DMS114 treated with DMSO at 0.1 percent for 48 hours (cell line): ENCODE measurements at regions not wholly inside any gene's neighbourhood (a gene's known extent, or its start where the extent isn't known, plus 50 kb on each side); places are given as distances from the start of the nearest gene placed in this dataset.
"Not testable (repeated sequence)": the region's sequence is repeated elsewhere in the genome, so short reads cannot be mapped to it uniquely, and the experiment has no call there.

Experiments
- DNase-seq: peaks from one replicate; lab custom pipeline; 2025; ENCODE audit not compliant: unreplicated experiment; lab: John Stamatoyannopoulos, UW

DNA sequence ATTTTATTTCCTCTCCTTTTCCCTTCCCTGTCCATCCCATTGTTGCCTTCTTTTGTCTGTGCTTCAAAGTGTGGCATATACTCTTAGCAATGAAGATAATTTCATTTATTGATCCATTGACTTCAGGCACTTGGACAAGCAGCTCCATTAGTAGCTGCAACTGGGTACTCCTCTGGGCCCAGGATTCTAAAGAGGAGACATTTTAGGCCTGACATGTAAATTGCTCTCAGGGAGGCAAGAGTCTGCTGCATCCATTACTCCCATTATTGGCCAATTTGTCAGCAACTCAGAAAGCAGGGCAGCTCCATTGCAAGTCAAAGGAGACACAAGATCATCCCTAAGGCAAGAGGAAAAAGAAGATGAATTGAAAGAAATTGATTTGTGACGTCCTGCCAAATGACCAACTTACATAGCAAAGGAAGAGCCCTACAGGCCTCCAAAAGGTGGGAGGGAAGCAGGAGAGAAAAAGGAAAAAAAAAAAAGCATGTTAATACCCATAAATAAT is 1094.1 kb upstream of the FLRT2 start:
- no peak for DNase-seq

DNA sequence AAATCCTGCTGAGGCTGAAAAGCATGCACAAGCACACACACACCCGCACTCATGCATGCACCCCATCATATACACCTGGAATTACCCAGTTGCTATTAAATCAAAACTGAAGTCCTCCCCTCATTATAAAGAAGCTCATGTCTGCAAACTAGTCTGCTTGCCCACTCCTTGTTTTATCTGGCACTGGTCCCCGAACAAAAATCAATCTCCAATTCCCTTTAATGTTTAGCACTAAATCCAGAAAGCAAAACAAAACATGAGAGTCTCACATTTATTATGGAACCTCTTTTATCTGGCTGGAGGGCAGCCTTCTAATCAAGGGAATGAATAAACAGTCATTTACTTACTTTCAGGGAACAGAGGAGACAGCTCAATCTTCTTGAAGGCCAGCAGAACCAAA is 1093.4 kb upstream of the FLRT2 start:
- no peak for DNase-seq

DNA sequence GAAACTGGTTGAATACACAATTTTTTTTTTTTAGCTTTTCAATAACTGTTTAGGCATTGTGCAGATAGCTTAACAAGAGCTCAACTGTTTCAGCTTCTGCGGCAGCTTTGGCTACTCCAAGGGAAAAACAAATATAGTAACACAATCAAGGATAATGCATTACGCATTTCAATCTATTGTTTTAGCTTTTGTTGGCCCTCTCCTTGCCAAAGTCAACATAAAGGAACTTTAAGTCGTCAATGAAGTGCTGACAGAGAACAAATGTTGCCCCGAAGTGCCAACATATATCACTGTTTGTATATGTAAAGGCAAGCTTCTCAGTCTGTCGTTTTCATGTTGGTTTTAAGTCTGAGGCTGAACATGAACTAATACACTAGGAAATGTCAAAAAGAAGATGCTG is 1087.4 kb upstream of the FLRT2 start:
- DNase-seq, result no peak

DNA sequence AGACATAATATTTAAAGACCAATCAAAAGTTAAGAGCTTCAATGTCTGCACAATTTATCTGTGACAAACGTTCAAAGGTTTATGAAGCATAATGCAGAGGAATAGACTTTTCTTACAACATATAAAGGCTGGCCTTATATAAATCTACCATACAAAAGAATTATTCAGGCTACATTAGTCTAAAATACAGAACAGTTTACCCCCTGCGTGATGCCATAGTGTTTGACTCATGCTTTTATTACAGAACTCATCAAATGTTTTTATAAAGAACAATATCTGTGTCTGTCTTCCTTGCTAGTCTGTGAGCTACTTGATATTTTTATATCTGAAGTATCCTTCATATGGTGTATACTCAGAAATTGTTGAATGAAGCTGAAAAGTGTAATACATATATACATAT is 1084.5 kb upstream of the FLRT2 start:
- no peak for DNase-seq

DNA sequence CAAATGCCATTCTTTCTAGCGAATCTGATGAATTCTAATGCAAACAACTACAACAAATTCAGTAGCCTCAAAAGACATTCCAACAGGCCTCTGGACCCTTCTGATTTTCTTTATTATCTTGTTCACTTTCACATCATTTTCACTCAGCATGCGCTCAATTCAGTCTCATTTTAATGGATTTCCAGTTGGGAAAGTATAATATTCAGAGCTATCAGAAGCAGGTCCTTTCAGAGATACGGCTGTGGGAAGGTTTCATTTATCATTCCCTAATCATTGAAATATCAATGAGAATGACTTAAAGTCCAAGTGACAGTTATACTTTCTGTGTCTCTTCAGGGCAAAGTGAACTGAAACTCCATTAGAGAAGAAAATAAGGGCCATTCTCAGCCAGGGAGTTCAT is 1083.7 kb upstream of the FLRT2 start:
- no peak for DNase-seq

DNA sequence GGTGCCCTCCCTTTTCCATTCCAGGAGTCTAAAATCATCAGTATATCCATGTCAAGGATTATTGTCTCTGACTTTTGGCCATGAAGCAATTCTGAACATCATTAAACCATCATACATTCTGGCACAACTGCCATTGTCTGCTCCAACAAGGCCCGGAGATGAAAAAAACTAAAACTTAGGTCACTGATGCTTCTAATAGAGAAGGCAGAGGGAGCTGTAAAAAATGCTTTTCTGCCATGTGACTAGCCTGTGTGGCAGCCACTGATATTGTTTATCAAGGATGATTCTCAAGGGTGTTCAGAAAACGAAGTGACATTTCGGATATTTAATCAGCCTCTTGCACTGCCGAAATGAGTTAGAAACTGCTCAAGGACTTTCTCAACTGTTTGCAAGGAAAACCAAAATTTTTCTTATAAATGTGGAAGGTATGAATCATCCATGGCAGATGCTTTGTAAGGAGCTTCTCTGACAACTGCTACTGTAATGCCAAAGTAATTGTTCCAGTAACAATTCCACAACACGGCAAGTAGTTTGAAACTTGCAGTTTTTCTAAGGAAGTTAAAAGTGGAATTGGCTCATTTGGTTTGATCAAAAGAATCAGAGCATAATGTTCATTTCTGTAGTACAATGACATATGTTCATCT is 1076.5 kb upstream of the FLRT2 start:
- DNase-seq, result no peak

DNA sequence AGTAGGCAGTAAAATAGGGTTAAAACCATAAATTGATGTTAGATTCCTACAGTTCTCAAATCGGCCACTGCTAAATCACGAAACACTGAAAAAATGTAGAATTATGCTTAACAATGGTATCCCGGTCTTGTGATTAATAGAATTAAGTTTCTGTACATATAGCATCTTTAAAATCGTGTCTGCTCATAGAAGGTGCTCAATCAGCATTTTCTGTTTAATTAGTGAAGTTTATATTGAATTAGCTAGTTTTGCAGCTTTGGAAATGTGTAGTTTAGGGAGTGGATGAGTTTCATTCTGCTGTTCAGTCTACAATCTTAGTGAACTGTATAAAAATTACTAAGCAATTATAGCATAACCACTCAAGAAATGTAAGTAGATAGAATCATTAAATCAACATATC is 1075.8 kb upstream of the FLRT2 start:
- no peak for DNase-seq

DNA sequence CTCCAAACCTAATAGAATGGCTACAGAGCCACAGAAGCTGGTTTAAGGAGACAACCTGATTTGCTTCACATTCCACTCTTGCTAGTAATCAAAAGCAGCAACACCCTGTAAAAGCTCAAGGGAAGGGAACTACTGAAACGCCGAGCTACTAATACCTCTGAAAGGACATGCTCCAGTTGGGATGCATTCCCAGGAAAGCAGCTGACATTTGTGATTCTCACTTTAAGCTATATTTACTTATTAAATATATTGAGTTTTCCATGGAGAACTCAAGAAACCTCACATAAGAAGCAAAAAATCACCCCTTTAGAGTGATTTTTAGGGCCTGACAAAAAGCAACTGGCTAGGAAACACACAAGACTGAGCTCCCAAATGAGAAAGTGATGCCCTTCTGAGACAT is 1073.0 kb upstream of the FLRT2 start:
- no peak for DNase-seq

DNA sequence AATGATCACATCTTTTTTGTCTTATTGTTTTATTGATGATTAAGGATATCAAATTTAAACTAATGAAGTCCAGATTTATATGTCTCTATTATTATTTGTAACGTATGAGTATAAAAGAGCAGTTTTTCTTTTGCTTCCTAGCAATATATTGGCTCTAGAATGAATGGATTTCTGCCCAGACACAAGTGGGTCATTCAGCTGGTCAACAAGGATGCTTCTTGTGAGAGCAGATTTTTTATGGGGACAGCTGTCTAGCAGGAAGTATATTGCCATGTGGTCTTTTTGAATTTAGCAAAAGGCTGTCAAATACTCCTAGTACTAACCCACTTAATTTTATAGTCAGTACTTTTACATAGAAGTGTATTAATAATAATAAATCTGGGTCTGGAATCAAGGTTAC is 1071.1 kb upstream of the FLRT2 start:
- no peak for DNase-seq

DNA sequence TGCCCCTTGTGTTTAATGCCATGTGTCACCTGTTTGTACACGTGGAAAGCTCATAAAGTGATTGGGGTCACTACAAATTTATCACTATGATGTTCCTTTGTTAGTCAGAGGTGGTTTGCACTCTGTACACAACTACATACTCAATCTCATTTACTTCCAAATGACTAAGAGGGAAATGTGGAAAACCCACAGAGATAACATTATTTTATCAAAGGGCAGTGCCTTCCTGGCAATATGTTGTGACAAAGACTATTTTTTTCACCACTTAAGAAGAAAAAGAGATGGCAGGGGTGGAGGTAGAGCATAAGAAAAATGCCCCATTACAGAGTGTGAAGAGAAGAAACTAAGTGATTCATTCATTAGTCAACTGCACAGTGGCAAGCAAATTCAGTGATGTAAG is 1064.1 kb upstream of the FLRT2 start:
- no peak for DNase-seq

DNA sequence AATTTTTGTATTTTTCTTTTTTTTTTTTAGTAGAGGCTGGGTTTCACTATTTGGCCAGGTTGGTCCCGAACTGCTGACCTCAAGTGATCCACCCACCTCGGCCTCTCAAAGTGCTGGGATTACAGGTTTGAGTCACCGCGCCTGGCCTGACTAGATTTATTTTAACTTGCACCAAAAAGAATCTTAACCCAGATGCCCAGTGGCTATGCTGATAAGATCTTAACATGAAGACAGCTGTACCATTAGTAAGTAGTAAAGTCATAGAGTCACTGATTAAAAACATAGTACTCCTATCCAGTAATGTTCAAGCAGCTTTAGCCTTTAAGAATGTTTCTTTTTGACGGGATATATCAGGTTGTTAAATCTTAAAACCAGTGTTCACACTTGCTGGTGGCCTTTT is 1061.8 kb upstream of the FLRT2 start:
- no peak for DNase-seq

DNA sequence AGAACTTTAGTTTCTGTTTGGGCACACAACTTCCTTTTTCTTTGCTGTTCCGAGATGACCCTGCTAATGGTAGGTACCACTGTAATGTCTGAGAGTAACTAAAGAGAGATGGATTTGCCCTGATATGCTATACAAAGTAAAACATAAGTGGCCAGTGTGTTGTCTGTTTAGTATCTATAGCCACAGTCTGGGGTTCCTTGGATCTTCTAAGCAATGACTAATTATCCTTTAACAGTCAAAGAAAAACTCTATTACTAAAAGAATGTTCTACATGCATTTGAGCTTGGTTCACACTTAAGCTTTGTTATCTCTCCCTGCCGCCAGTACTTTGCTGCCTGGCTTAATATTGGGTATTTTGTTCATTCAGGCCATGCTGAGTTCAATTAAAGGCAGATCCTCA is 1051.9 kb upstream of the FLRT2 start:
- no peak for DNase-seq

DNA sequence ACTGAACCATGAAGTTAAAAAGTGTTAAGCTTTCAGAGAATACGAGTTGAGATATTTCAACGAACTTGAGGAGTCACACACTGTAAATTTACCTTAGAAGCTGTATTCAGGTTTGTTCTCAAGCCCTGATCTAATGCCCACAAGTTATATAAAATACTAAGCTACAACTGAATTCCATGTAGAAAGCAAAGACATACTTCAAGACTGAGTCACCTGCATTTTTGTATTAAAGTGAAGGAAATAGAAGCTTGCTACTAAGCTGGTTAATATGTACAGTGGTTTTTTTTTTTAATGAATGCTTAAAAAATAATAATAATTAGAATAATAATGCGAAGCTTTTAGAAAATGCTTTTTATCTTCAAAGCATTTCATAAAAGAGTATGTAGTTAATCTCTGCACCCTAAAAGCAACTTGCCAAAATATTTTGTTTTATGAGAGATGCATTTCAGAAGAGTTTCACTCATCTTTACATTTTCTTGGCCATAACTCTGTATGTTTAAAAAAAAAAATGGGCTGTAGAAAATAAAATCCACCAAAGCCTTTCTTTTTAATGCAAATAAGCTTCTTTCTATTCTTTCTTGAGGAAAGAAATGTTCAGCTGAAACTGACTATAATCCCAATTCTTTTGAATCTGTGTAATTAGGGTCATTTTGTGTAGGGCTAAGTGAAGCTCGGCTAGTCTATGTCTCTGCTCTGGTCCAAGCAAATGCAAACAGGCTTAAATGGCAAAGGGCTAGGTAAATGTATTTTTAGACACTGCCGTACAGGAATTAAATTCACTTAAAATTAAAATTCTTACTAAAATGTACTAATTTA is 1047.5 kb upstream of the FLRT2 start:
- DNase-seq, result no peak

DNA sequence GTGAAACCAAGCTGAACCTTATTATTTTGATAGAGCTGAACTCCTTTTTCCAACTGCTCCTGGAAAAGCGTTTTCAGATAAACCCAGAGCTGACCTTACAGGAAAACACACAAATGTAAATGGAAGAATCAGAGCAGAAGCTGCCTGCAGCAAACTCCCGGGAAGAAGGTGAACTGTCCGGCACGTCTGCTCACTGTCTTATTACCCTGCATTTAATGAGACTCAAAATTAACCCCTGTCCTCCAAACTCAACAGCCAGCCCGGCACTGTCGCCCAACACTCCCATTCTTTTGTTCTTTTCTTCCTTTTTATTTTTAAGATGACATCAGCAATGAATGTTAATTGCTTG is 1046.9 kb upstream of the FLRT2 start:
- DNase-seq, result no peak

DNA sequence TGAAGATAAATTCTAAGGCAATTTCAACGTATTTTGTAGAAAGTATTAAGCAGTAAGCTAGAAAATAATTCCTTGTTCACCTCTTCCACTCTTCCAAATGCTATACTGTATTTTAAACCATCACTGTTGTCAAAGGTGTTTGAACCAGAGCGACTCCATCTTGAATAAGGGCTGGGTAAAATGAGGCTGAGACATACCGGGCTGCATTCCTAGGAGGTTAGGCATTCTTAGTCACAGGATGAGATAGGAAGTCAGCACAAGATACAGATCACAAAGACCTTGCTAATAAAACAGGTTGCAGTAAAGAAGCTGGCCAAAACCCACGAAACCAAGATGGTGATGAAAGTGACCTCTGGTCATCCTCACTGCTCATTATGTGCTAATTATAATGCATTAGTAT is 1045.7 kb upstream of the FLRT2 start:
- not testable (repeated sequence) for DNase-seq

DNA sequence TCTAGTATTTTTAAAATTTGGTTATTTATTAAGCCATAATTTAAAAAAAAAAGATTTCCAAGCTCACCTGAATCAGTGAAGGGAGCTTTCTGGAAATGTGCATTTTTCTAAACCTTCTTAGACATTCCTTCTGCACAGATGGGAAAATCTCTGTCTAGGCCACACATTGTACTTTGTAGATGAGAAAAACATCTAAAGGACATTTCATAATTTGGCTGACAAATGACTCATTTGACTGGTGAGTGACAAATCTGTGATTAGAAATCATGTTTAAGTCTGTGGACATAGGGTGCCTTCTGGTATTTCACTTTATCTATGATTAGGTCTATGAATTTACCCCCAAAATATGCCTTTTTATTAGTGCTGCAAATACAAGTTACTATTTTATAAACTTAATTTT is 1044.9 kb upstream of the FLRT2 start:
- no peak for DNase-seq

DNA sequence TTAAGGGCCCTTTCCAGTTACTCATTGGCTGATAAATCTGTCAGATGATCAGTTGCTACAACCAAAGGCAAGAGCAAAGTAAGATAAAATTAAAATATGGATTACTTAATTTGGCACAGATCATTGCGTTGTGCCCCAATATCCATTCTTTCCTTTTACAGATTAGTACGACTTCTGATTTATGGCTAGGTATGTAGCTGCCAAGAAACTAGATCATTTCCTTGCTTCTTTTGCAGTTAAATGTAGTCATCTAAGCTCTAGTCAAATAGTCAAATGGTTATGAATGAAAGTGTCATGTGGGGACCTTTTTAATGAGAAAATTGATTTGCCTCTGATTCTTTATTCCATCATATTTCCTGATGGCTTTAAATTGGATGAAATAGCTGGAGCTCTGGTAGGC is 1039.9 kb upstream of the FLRT2 start:
- no peak for DNase-seq

DNA sequence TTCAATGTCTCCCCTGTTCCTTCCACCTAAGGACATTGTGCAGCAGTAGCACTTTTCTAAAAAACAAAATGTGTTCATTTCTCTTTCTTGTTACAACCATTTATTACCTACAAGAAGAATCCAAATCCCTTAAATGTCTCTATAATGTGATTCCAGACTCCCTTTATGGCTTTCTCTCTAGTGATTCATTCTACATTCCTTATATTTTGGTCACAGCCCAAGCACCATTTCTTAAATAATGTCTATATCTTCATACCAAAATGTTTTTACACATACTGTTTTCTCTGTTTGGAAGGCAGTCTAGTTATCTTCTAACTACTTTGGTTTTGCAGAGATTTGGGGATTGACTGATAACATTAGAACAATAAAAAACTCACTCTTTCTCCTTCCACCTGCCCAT is 1037.3 kb upstream of the FLRT2 start:
- no peak for DNase-seq

DNA sequence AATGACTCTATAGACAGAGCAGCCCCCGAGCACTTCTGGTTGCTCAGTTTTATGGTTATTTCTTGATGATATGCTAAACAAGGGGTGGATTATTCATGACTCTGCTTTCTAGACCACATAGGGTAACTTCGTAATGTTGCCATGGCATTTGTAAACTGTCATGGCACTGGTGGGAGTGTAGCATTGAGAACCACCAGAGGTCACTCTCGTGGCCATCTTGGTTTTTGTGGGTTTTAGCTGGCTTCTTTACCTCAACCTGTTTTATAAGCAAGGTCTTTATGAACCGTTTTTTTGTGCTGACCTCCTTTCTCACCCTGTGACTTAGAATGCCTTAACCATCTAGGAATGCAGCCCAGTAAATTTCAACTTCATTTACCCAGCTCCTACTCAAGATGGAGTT is 1036.2 kb upstream of the FLRT2 start:
- DNase-seq, result no peak

DNA sequence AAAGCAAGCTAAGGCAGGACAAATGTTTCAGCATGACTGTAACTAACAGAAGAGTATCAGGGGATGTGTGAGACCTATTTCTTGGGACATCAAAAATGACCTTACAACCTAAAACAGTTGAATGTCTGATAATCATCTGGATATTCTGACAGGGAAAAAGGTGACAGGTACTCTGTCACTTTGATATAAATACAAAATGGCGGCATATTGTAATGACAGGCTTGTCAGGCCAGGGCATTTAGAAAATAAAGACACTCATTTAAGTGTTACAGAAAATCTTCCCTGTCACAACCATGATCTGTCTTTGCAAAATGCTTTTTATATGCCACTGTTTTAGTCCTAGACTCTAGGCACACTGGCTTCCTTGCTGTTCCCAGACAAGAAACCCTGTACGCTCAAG is 1033.3 kb upstream of the FLRT2 start:
- no peak for DNase-seq

DNA sequence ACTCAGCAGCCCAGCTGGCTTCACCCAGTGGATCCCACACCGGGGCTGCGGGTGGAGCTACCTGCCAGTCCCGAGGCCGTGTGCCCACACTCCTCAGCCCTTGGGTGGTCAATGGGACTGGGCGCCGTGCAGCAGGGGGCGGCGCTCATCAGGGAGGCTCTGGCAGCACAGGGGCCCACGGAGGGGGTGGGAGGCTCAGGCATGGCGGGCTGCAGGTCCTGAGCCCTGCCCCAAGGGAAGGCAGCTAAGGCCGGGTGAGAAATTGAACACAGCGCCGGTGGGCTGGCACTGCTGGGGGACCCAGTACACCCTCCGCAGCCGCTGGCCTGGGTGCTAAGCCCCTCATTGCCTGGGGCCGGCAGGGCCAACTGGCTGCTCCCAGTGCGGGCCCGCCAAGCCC is 1017.1 kb upstream of the FLRT2 start:
- DNase-seq, result not testable (repeated sequence)

DNA sequence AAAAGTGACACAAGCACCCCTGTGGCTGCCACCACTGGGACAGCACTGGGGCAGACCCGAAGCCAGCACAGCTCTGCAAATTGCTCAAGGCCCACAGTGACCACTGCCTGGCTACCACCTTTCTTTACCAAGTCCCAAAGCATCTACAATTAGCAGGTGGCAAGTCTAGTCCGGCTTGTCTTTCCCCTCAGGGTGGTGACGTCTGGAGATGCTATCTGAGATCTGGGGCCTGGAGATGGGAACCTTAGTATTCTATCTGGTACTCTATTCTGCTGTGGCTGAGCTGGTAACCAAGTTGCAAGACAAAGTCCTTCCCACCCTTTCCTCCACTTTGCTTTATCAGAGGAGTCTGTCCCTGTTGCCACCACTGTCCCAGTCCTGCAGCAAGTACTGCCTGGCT is 1010.1 kb upstream of the FLRT2 start:
- no peak for DNase-seq
